Left lung (tissue), 4 donors: ENCODE measurements at regions not wholly inside any gene's neighbourhood (a gene's known extent, or its start where the extent isn't known, plus 50 kb on each side); places are given as distances from the start of the nearest gene placed in this dataset.

ENCODE experiments used
- ATAC-seq: fragments of 200-7000 bp; cut with Tn5 transposase; one replicate; pipeline ENCODE4 v1.9.1; 2020; ENCODE audit warnings: moderate library complexity
- DNase-seq, 4 donors: peaks; one replicate each; pipeline ENCODE4 v3.0.0-alpha.2; 2013 to 2020
- H3K27ac ChIP-seq, 2 donors: fragments of 200-600 bp; sonication (generic) in 1 of 2; one replicate each; pipeline versions ENCODE4 v1.5.0 to v1.8.0; 2020 to 2021
- H3K27me3 ChIP-seq, 2 donors: fragments of 200-600 bp; sonication (generic) in 1 of 2; one replicate each; pipeline versions ENCODE4 v1.5.0 to v1.8.0; 2020 to 2021
- H3K36me3 ChIP-seq, 2 donors: fragments of 200-600 bp; sonication (generic) in 1 of 2; one replicate each; pipeline versions ENCODE4 v1.5.0 to v1.8.0; 2020 to 2021
- H3K4me1 ChIP-seq, 2 donors: fragments of 200-600 bp; one replicate each; pipeline ENCODE4 v1.8.0; 2021
- H3K4me3 ChIP-seq, 2 donors: fragments of 200-600 bp; sonication (generic) in 1 of 2; one replicate each; pipeline versions ENCODE4 v1.5.0 to v1.8.0; 2020 to 2021; ENCODE audit warnings: mild to moderate bottlenecking in 1 of 2
- H3K9me3 ChIP-seq, 2 donors: fragments of 200-600 bp; sonication (generic) in 1 of 2; one replicate each; pipeline versions ENCODE4 v1.5.0 to v1.8.0; 2020 to 2021
- intact Hi-C, 2 donors: fragments of 100-400 bp; cut with DNase I; formaldehyde crosslinking; loops; one replicate each; pipeline versions ENCODE4 v1.11.2 to v1.14.2; 2022
- TF ChIP-seq, protein P1 (sequence below), 2 donors: fragments of 200-600 bp; sonication (generic) in 1 of 2; IDR thresholded peaks; one replicate each; pipeline versions ENCODE4 v1.5.0 to v1.8.0; 2021; ENCODE audit warnings: antibody characterized with exemption in 2 of 2
- donor health status: DM: no; HTN: yes; CAD: no.
- donor health status: DM: no; HTN: no; CAD: no.

DNA sequence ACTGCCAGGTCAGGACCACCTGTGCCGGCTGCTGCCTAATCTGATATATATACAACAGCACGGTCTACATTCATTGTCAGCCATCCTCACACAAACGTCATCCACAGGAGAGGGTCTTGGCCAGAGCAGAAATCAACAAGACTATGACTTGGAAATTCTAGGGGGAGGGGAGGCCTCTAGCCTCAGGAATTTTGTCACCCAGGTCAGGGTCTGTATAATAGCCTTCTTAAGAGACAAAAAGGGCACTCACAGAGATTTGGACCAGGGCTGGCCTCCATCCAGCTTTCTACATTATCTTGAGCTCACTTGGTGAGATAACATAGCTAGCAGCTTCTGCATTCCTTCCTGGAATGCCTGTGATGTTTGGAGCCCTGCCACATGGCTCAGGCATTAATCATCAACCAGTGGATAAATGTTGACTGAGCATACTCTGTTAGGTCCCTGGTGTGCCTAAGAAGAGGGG is 50.4 kb upstream of the CTIF start:
- H3K9me3 ChIP-seq: no peaks in the 10 kb centered on the region
- no peak overlapping the region for H3K27ac ChIP-seq
- H3K4me3 ChIP-seq: no peak overlapping the region
- DNase-seq (peak in 3 of 4 donors; percentile 31 to 74 (median 55)), ATAC-seq (peak; percentile 90)
- H3K36me3 ChIP-seq: no peaks in the 10 kb centered on the region
- H3K27me3 ChIP-seq: no peaks in the 10 kb centered on the region
- TF ChIP-seq, protein P1, sequence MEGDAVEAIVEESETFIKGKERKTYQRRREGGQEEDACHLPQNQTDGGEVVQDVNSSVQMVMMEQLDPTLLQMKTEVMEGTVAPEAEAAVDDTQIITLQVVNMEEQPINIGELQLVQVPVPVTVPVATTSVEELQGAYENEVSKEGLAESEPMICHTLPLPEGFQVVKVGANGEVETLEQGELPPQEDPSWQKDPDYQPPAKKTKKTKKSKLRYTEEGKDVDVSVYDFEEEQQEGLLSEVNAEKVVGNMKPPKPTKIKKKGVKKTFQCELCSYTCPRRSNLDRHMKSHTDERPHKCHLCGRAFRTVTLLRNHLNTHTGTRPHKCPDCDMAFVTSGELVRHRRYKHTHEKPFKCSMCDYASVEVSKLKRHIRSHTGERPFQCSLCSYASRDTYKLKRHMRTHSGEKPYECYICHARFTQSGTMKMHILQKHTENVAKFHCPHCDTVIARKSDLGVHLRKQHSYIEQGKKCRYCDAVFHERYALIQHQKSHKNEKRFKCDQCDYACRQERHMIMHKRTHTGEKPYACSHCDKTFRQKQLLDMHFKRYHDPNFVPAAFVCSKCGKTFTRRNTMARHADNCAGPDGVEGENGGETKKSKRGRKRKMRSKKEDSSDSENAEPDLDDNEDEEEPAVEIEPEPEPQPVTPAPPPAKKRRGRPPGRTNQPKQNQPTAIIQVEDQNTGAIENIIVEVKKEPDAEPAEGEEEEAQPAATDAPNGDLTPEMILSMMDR (IDR thresholded peaks at IDR 0.05): no peak
- peaks cover 0 to 3% of the 10 kb centered on the region in 2 donors for H3K4me1 ChIP-seq
- intact Hi-C loops: no loop called here

DNA sequence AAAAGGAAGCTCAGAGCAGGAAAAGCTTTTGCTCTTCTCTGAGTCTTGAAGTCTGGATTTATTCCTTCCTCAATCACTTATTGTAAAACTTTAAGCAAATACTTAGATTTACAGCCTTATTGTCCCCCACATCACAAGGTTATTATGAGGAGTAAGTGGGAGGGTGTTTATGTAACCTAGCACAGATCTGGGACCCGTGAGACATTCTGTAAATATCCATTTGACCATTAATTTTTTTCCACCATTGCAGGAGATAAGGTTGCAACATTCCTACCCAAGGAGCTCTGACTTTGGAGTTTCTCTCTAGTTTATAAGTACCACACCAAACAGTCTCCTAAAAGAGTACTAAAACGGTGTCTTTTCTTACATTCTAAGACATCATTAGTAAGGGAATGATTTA is 52.1 kb upstream of the CTIF start:
- DNase-seq (no peak), ATAC-seq (no peak)
- no peaks in the 10 kb centered on the region for H3K9me3 ChIP-seq
- intact Hi-C loops: no loop called here
- no peak overlapping the region for H3K4me3 ChIP-seq
- no peaks in the 10 kb centered on the region for H3K27me3 ChIP-seq
- H3K4me1 ChIP-seq: peaks cover 0 to 3% of the 10 kb centered on the region in 2 donors
- H3K36me3 ChIP-seq: no peaks in the 10 kb centered on the region
- TF ChIP-seq, protein P1 (IDR thresholded peaks at IDR 0.05): no peak
- H3K27ac ChIP-seq: no peak overlapping the region

DNA sequence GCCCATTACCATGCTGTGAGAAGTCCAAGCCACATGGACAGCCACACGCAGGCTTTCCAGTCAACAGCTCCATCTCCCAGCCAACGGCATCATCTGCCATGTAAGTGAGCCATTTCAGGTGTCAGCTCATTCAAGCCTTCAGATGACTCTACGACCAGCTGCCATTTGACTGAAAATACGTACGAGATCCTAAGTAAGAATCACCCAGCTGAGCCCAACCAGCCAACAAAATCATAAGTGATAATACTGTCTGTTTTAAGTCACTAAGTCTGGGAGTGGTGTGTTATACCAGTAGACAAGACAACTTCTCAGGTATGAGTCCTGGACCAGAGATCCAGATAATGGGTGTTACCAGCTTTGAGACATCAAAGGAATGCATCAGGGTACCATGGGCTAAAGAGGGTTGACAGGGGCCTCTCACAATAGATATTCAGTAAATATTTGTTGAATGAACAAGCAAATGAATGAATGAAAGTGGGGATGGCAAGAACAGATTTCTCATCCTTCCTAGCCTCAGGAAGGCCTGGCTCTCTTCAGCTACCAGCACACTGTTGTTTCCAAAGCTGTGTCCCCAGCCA is 52.9 kb upstream of the CTIF start:
- Histone ChIP-seq H3K27ac (no peak overlapping the region), H3K9me3 (no peaks in the 10 kb centered on the region), H3K4me1 (peaks cover 0 to 3% of the 10 kb centered on the region in 2 donors), H3K4me3 (no peak overlapping the region), H3K27me3 (no peaks in the 10 kb centered on the region), H3K36me3 (no peaks in the 10 kb centered on the region)
- no peak for ATAC-seq
- DNase-seq: no peak
- TF ChIP-seq, protein P1 (IDR thresholded peaks at IDR 0.05): no peak
- intact Hi-C loops: no loop called here

DNA sequence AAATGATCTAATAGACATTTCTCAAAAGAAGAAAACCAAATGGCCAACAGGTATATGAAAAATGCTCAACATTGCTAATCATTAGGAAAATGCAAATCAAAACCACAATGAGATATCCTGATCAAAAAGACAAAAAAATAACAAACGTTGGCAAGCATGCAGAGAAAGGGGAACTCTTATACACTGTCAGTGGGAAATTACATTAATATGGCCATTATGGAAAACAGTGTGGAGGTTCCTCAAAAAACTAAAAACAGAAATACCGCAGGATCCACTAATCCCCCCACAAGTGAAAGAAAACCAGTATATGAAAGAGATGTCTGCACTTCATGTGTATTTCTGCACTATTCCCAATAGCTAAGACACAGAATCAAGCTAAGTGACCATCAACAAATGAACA is 57.7 kb upstream of the CTIF start:
- no peaks in the 10 kb centered on the region for H3K36me3 ChIP-seq
- TF ChIP-seq, protein P1 (IDR thresholded peaks at IDR 0.05): no peak
- no peak overlapping the region for H3K27ac ChIP-seq
- intact Hi-C loops: no loop called here
- H3K4me3 ChIP-seq: no peak overlapping the region
- no peaks in the 10 kb centered on the region for H3K27me3 ChIP-seq
- H3K9me3 ChIP-seq: peaks cover 0 to 2% of the 10 kb centered on the region in 2 donors
- ATAC-seq (no peak), DNase-seq (no peak)
- no peaks in the 10 kb centered on the region for H3K4me1 ChIP-seq

DNA sequence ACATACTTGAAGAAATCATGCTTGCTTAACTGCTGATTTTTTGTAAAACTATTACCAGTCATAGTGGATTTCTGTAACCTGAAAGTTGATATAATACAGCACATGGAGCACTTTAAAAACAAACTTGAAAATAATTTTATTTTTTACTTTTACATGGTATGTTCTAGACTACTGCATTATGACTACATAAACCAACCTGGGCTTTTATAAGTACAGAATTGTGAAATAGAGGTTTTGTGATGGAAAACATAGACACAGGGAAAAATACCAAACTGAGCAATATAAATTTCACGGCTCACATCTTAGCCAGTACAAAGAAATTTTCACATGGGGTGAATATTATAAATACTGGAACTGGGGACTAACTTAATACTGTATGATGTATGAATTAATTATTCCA is 59.3 kb upstream of the CTIF start:
- Histone ChIP-seq H3K27ac (no peak overlapping the region), H3K27me3 (no peaks in the 10 kb centered on the region), H3K36me3 (no peaks in the 10 kb centered on the region), H3K9me3 (peaks cover 0 to 2% of the 10 kb centered on the region in 2 donors), H3K4me1 (no peaks in the 10 kb centered on the region), H3K4me3 (no peak overlapping the region)
- intact Hi-C loops: loop anchor here in 1 of 2 donors (5.0 kb wide), 1 partner anchor 183 kb away; no protein-coding TSS in a partner anchor
- TF ChIP-seq, protein P1 (IDR thresholded peaks at IDR 0.05): no peak
- ATAC-seq (no peak), DNase-seq (no peak)
